ENCODE measurements at regions not wholly inside any gene's neighbourhood (a gene's known extent, or its start where the extent isn't known, plus 50 kb on each side); places are given as distances from the start of the nearest gene placed in this dataset.

DNA sequence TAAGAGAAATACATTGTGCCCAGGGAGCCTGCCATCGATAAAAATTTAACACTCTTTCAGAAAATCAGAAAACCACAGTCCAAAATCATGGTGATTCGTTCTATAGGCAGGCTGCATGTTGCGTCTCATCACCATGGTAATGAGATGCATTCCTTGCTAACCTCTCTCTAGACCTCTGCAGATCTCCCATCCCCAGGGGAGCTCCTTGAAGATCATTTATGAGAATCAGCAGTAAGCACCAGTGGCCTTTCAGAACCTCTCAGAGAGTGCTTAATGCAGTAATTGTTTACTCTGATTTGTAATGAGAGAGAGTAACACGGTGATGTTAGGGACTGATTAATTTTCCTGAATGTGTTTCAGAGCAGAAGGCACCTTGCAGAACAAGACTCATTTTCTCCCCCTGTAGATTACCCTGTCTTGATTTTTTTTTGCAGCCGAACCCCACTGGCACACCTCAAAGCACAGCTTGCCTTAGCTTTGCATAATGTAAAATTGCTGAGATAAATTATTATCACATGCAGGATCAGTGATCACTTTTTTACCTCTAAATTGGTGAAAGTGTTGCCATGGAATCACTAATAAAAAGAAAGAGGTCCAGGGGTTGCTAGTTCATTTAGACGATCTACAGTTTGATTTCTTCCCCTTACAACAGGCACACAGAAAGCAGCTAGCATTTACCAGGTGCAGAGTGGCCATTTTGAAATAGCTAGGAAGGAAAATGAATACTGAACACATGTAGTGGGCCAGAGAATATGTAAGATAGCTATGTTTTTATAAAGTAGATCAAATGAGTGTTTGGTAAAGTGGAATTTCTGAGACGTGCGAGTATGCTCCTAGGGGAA, 98.9 kb upstream of the CHL1 start:
- Mint-ChIP-seq H3K36me3 (ENCODE audit: insufficient read depth, unreplicated experiment) (no peaks in the 10 kb centered on the region), H3K9me3 (ENCODE audit: low read depth, unreplicated experiment) (no peaks in the 10 kb centered on the region), H3K27me3 (ENCODE audit: unreplicated experiment) (no peaks in the 10 kb centered on the region), H3K4me1 (ENCODE audit: low read depth, unreplicated experiment) (no peaks in the 10 kb centered on the region), H3K27ac (ENCODE audit: unreplicated experiment) (no peak overlapping the region), H3K4me3 (ENCODE audit: low read depth, unreplicated experiment) (no peak overlapping the region)
- intact Hi-C loops (cut with micrococcal nuclease; ENCODE audit: unreplicated experiment), result no loop called here
- no peak for DNase-seq
- TF ChIP-seq, protein P1, sequence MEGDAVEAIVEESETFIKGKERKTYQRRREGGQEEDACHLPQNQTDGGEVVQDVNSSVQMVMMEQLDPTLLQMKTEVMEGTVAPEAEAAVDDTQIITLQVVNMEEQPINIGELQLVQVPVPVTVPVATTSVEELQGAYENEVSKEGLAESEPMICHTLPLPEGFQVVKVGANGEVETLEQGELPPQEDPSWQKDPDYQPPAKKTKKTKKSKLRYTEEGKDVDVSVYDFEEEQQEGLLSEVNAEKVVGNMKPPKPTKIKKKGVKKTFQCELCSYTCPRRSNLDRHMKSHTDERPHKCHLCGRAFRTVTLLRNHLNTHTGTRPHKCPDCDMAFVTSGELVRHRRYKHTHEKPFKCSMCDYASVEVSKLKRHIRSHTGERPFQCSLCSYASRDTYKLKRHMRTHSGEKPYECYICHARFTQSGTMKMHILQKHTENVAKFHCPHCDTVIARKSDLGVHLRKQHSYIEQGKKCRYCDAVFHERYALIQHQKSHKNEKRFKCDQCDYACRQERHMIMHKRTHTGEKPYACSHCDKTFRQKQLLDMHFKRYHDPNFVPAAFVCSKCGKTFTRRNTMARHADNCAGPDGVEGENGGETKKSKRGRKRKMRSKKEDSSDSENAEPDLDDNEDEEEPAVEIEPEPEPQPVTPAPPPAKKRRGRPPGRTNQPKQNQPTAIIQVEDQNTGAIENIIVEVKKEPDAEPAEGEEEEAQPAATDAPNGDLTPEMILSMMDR (IDR thresholded peaks at IDR 0.05; ENCODE audit: unreplicated experiment), result no peak
- no TSS peak for BruUV-seq (replicated peaks)
- CTCF ChIA-PET, result no interaction called here

- H3K4me3 Mint-ChIP-seq (ENCODE audit: low read depth, unreplicated experiment), result no peak overlapping the region
- CTCF ChIA-PET, result no interaction called here
- no peaks in the 10 kb centered on the region for H3K9me3 Mint-ChIP-seq (ENCODE audit: low read depth, unreplicated experiment)
- H3K4me1 Mint-ChIP-seq (ENCODE audit: low read depth, unreplicated experiment), result no peaks in the 10 kb centered on the region
- TF ChIP-seq, protein P1 (IDR thresholded peaks at IDR 0.05; ENCODE audit: unreplicated experiment), result no peak
- H3K36me3 Mint-ChIP-seq (ENCODE audit: insufficient read depth, unreplicated experiment), result no peaks in the 10 kb centered on the region
- no peaks in the 10 kb centered on the region for H3K27me3 Mint-ChIP-seq (ENCODE audit: unreplicated experiment)
- no TSS peak for BruUV-seq (replicated peaks)
- no peak for DNase-seq
- no peak overlapping the region for H3K27ac Mint-ChIP-seq (ENCODE audit: unreplicated experiment)
- intact Hi-C loops (cut with micrococcal nuclease; ENCODE audit: unreplicated experiment), result no loop called here
Measured at GRCh38 chr3:98259-98654, 98.3 kb upstream of the CHL1 start.

- no peak for DNase-seq
- CTCF ChIA-PET, result no interaction called here
- Mint-ChIP-seq H3K4me1 (ENCODE audit: low read depth, unreplicated experiment) (no peaks in the 10 kb centered on the region), H3K27ac (ENCODE audit: unreplicated experiment) (no peak overlapping the region), H3K4me3 (ENCODE audit: low read depth, unreplicated experiment) (no peak overlapping the region), H3K27me3 (ENCODE audit: unreplicated experiment) (no peaks in the 10 kb centered on the region), H3K9me3 (ENCODE audit: low read depth, unreplicated experiment) (no peaks in the 10 kb centered on the region), H3K36me3 (ENCODE audit: insufficient read depth, unreplicated experiment) (no peaks in the 10 kb centered on the region)
- TF ChIP-seq, protein P1 (IDR thresholded peaks at IDR 0.05; ENCODE audit: unreplicated experiment), result no peak
- BruUV-seq (replicated peaks), result no TSS peak
- intact Hi-C loops (cut with micrococcal nuclease; ENCODE audit: unreplicated experiment), result no loop called here
Measured at GRCh38 chr3:99506-99905, 97.1 kb upstream of the CHL1 start.

DNA sequence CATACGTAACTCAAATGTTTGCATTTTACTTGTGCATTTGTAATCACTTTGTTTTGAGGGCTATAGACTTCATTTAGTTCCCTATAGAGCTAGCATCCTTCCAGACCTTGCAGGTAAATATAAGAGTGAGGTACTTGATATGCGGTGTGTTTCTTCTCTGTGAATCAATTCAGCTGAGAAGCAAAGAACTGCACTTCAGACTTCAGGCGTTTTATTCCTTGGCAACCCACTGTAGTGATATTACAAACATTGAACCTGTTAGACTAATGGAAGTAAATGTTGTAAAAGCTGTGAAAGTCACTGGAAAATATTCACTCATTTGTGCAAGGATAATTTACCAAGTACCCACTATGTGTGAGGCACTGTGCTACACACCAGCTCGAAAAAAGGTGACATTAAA, 94.1 kb upstream of the CHL1 start:
- Mint-ChIP-seq H3K4me3 (ENCODE audit: low read depth, unreplicated experiment) (no peak overlapping the region), H3K27ac (ENCODE audit: unreplicated experiment) (no peak overlapping the region), H3K27me3 (ENCODE audit: unreplicated experiment) (no peaks in the 10 kb centered on the region), H3K4me1 (ENCODE audit: low read depth, unreplicated experiment) (no peaks in the 10 kb centered on the region), H3K36me3 (ENCODE audit: insufficient read depth, unreplicated experiment) (no peaks in the 10 kb centered on the region), H3K9me3 (ENCODE audit: low read depth, unreplicated experiment) (no peaks in the 10 kb centered on the region)
- intact Hi-C loops (cut with micrococcal nuclease; ENCODE audit: unreplicated experiment), result no loop called here
- no TSS peak for BruUV-seq (replicated peaks)
- DNase-seq, result no peak
- CTCF ChIA-PET, result no interaction called here
- TF ChIP-seq, protein P1 (IDR thresholded peaks at IDR 0.05; ENCODE audit: unreplicated experiment), result no peak

All from Calu3 (cell line).